Mesendoderm (in vitro differentiated cells): ENCODE measurements at regions not wholly inside any gene's neighbourhood (a gene's known extent, or its start where the extent isn't known, plus 50 kb on each side); places are given as distances from the start of the nearest gene placed in this dataset.

ENCODE experiments used
- DNase-seq: peaks from one replicate; pipeline ENCODE4 v3.0.0; 2013
- H2AK5ac ChIP-seq: 2 replicates; pipeline ENCODE4 v1.6.1; 2013; ENCODE audit warnings: low read length, inconsistent platforms
- H2BK120ac ChIP-seq: 2 replicates; pipeline ENCODE4 v1.6.1; 2013; ENCODE audit warnings: low read depth, mild to moderate bottlenecking, low read length, moderate library complexity, mixed read lengths
- H2BK15ac ChIP-seq: replicated peaks from 2 replicates; pipeline ENCODE4 v1.6.1; 2013; ENCODE audit warnings: low read depth, mild to moderate bottlenecking, moderate library complexity
- H2BK5ac ChIP-seq: 2 replicates; pipeline ENCODE4 v1.6.1; 2013; ENCODE audit warnings: low read length, inconsistent platforms
- H3K18ac ChIP-seq: 2 replicates; pipeline ENCODE4 v1.6.1; 2013; ENCODE audit warnings: mild to moderate bottlenecking, low read length, mixed read lengths
- H3K23ac ChIP-seq: one replicate; pipeline ENCODE4 v1.6.1; 2013; ENCODE audit warnings: low read length
- H3K27ac ChIP-seq: 2 replicates; pipeline ENCODE4 v1.5.1; 2013; ENCODE audit warnings: low read depth, mild to moderate bottlenecking, inconsistent platforms, low read length, moderate library complexity
- H3K27me3 ChIP-seq: 2 replicates; pipeline ENCODE4 v1.6.1; 2013; ENCODE audit warnings: low read length, control low read depth, mild to moderate bottlenecking, inconsistent platforms; ENCODE audit not compliant: insufficient read depth, poor library complexity
- H3K36me3 ChIP-seq: 2 replicates; pipeline ENCODE4 v1.6.1; 2013; ENCODE audit warnings: low read length, inconsistent platforms; ENCODE audit not compliant: control insufficient read depth, insufficient read depth
- H3K4ac ChIP-seq: one replicate; pipeline ENCODE4 v1.6.1; 2013; ENCODE audit warnings: low read depth, mild to moderate bottlenecking, low read length, moderate library complexity
- H3K4me1 ChIP-seq: 2 replicates; pipeline ENCODE4 v1.6.1; 2013; ENCODE audit warnings: low read depth, low read length, inconsistent platforms; ENCODE audit not compliant: control insufficient read depth
- H3K4me2 ChIP-seq: 2 replicates; pipeline ENCODE4 v1.6.1; 2013; ENCODE audit warnings: low read length
- H3K4me3 ChIP-seq: 2 replicates; pipeline ENCODE4 v1.5.1; 2013; ENCODE audit warnings: mild to moderate bottlenecking, low read length
- H3K56ac ChIP-seq: one replicate; pipeline ENCODE4 v1.6.1; 2013; ENCODE audit warnings: low read length
- H3K79me1 ChIP-seq: 2 replicates; pipeline ENCODE4 v1.6.1; 2013; ENCODE audit warnings: low read length, inconsistent platforms
- H3K79me2 ChIP-seq: 2 replicates; pipeline ENCODE4 v1.6.1; 2013; ENCODE audit warnings: mild to moderate bottlenecking, low read length; ENCODE audit not compliant: control insufficient read depth, insufficient read depth
- H3K9ac ChIP-seq: 2 replicates; pipeline ENCODE4 v1.6.1; 2013; ENCODE audit warnings: low read length, inconsistent platforms
- H4K5ac ChIP-seq: one replicate; pipeline ENCODE4 v1.6.1; 2013; ENCODE audit warnings: low read length
- H4K8ac ChIP-seq: one replicate; pipeline ENCODE4 v1.6.1; 2013; ENCODE audit warnings: low read depth, mild to moderate bottlenecking, control low read depth, low read length, moderate library complexity
- WGBS: extraction: QIAGEN DNeasy Blood & Tissue Kit; methylation state at CpG from one replicate; pipeline ENCODE4 v1.1.7; 2013; ENCODE audit warnings: low lambda C conversion rate, missing lambda C conversion rate; ENCODE audit not compliant: insufficient coverage; ENCODE audit errors: extremely low coverage; 5-methylcytosine and 5-hydroxymethylcytosine counted together

- H2AK5ac ChIP-seq = no peak overlapping the region
- no peak overlapping the region for H4K8ac ChIP-seq
- no peaks in the 10 kb centered on the region for H3K79me2 ChIP-seq
- no peak overlapping the region for H2BK5ac ChIP-seq
- H3K79me1 ChIP-seq = no peaks in the 10 kb centered on the region
- no peak overlapping the region for H4K5ac ChIP-seq
- H3K4me2 ChIP-seq = no peak overlapping the region
- H3K4me3 ChIP-seq = no peak overlapping the region
- DNase-seq = no peak
- H3K4me1 ChIP-seq = no peaks in the 10 kb centered on the region
- H3K27me3 ChIP-seq = no peaks in the 10 kb centered on the region
- H3K18ac ChIP-seq = no peak overlapping the region
- no CpG with 5 or more reads among the region's 5 CpGs for WGBS
- H3K4ac ChIP-seq = no peak overlapping the region
- H3K36me3 ChIP-seq = no peaks in the 10 kb centered on the region
- H2BK15ac ChIP-seq = no peak overlapping the region
- no peak overlapping the region for H3K56ac ChIP-seq
- H3K9ac ChIP-seq = no peak overlapping the region
- H3K27ac ChIP-seq = no peak overlapping the region
- no peak overlapping the region for H2BK120ac ChIP-seq
- no peak overlapping the region for H3K23ac ChIP-seq
Measured at GRCh38 chr1:4597020-4597419, 57.4 kb upstream of the AJAP1 start.

- Histone ChIP-seq H2AK5ac (no peak overlapping the region), H4K5ac (no peak overlapping the region), H3K9ac (no peak overlapping the region), H3K4ac (no peak overlapping the region), H3K27ac (no peak overlapping the region), H2BK5ac (no peak overlapping the region), H2BK15ac (no peak overlapping the region), H3K23ac (no peak overlapping the region), H4K8ac (no peak overlapping the region), H3K56ac (no peak overlapping the region), H3K4me1 (no peaks in the 10 kb centered on the region), H3K27me3 (no peaks in the 10 kb centered on the region), H3K79me1 (no peaks in the 10 kb centered on the region), H3K4me3 (no peak overlapping the region), H2BK120ac (no peak overlapping the region), H3K36me3 (no peaks in the 10 kb centered on the region), H3K79me2 (no peaks in the 10 kb centered on the region), H3K18ac (no peak overlapping the region), H3K4me2 (no peak overlapping the region)
- no CpG with 5 or more reads among the region's 6 CpGs for WGBS
- no peak for DNase-seq
Measured at GRCh38 chr1:4598561-4598960, 55.8 kb upstream of the AJAP1 start.

- DNase-seq = no peak
- Histone ChIP-seq H3K36me3 (no peaks in the 10 kb centered on the region), H2BK5ac (no peak overlapping the region), H4K8ac (no peak overlapping the region), H3K4me2 (no peak overlapping the region), H4K5ac (no peak overlapping the region), H3K4ac (no peak overlapping the region), H3K9ac (no peak overlapping the region), H3K4me1 (no peaks in the 10 kb centered on the region), H3K23ac (no peak overlapping the region), H2AK5ac (no peak overlapping the region), H3K27ac (no peak overlapping the region), H2BK15ac (no peak overlapping the region), H3K79me2 (no peaks in the 10 kb centered on the region), H3K4me3 (no peak overlapping the region), H3K56ac (no peak overlapping the region), H3K27me3 (no peaks in the 10 kb centered on the region), H2BK120ac (no peak overlapping the region), H3K18ac (no peak overlapping the region), H3K79me1 (no peaks in the 10 kb centered on the region)
- whole genome bisulfite sequencing = no CpG with 5 or more reads among the region's 15 CpGs
Measured at GRCh38 chr1:4599521-4599920, 54.9 kb upstream of the AJAP1 start.

- H3K23ac ChIP-seq = no peak overlapping the region
- DNase-seq = no peak
- no peak overlapping the region for H3K56ac ChIP-seq
- WGBS = no CpG with 5 or more reads among the region's 27 CpGs
- no peak overlapping the region for H3K4me3 ChIP-seq
- H3K18ac ChIP-seq = no peak overlapping the region
- H3K9ac ChIP-seq = no peak overlapping the region
- no peaks in the 10 kb centered on the region for H3K79me1 ChIP-seq
- no peak overlapping the region for H2BK120ac ChIP-seq
- H2BK5ac ChIP-seq = no peak overlapping the region
- no peak overlapping the region for H2BK15ac ChIP-seq
- no peaks in the 10 kb centered on the region for H3K36me3 ChIP-seq
- no peak overlapping the region for H3K4me2 ChIP-seq
- no peaks in the 10 kb centered on the region for H3K79me2 ChIP-seq
- no peak overlapping the region for H3K4ac ChIP-seq
- no peak overlapping the region for H2AK5ac ChIP-seq
- no peak overlapping the region for H4K5ac ChIP-seq
- no peak overlapping the region for H3K27ac ChIP-seq
- no peak overlapping the region for H4K8ac ChIP-seq
- H3K27me3 ChIP-seq = no peaks in the 10 kb centered on the region
- H3K4me1 ChIP-seq = no peaks in the 10 kb centered on the region
Measured at GRCh38 chr1:4599951-4600481, 54.4 kb upstream of the AJAP1 start.

- no peak overlapping the region for H3K4me3 ChIP-seq
Measured at GRCh38 chr1:4600615-4601460, 53.6 kb upstream of the AJAP1 start.

More at GRCh38 chr1:4600615-4601460, 53.6 kb upstream of the AJAP1 start:
- Histone ChIP-seq H3K4me2 (no peak overlapping the region), H3K4ac (no peak overlapping the region), H3K9ac (no peak overlapping the region), H3K56ac (no peak overlapping the region), H4K5ac (no peak overlapping the region), H3K4me1 (no peaks in the 10 kb centered on the region), H3K18ac (no peak overlapping the region), H3K79me1 (no peaks in the 10 kb centered on the region), H2BK5ac (no peak overlapping the region), H2BK15ac (no peak overlapping the region), H3K36me3 (no peaks in the 10 kb centered on the region), H2BK120ac (no peak overlapping the region), H2AK5ac (no peak overlapping the region), H3K79me2 (no peaks in the 10 kb centered on the region), H3K27me3 (no peaks in the 10 kb centered on the region), H3K27ac (no peak overlapping the region), H3K23ac (no peak overlapping the region), H4K8ac (no peak overlapping the region)
- no CpG with 5 or more reads among the region's 18 CpGs for WGBS
- DNase-seq = no peak
